ENCODE measurements at regions not wholly inside any gene's neighbourhood (a gene's known extent, or its start where the extent isn't known, plus 50 kb on each side); places are given as distances from the start of the nearest gene placed in this dataset.

DNA sequence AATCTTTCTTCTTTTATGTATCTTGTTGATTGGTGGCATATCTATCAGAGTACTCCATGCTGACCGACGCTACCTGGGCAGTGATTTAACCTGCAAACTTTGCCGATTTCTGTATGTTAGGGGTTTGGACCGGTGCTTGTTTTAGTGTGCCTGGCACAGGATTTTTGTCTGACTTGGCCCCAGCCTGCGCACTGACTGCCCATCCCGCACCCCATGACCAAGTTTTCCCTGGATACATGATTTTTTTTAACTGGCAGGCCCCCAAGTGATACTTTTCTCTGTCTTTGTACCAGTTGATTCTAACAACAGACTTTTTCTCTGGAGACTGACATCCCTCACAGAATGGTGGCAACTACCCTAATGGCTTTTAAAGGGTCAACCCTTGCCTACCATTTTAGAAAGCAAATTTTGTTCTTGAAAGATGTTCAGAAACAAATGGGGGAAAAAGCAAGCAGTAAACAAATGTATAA is 69.0 kb upstream of the C1QTNF9B start:
- TF ChIP-seq, protein P1, sequence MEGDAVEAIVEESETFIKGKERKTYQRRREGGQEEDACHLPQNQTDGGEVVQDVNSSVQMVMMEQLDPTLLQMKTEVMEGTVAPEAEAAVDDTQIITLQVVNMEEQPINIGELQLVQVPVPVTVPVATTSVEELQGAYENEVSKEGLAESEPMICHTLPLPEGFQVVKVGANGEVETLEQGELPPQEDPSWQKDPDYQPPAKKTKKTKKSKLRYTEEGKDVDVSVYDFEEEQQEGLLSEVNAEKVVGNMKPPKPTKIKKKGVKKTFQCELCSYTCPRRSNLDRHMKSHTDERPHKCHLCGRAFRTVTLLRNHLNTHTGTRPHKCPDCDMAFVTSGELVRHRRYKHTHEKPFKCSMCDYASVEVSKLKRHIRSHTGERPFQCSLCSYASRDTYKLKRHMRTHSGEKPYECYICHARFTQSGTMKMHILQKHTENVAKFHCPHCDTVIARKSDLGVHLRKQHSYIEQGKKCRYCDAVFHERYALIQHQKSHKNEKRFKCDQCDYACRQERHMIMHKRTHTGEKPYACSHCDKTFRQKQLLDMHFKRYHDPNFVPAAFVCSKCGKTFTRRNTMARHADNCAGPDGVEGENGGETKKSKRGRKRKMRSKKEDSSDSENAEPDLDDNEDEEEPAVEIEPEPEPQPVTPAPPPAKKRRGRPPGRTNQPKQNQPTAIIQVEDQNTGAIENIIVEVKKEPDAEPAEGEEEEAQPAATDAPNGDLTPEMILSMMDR (optimal IDR thresholded peaks at IDR 0.05 in 1 of 3, IDR thresholded peaks at IDR 0.05 in 1 of 3, conservative IDR thresholded peaks at IDR 0.05 in 1 of 3; ENCODE audit: extremely low read depth in 1 of 3, insufficient read depth in 2 of 3, low read length in 3 of 3), result no peak
- no peak for TF ChIP-seq EZH2 (IDR thresholded peaks at IDR 0.05; ENCODE audit: low read length)
